ENCODE measurements at regions not wholly inside any gene's neighbourhood (a gene's known extent, or its start where the extent isn't known, plus 50 kb on each side); places are given as distances from the start of the nearest gene placed in this dataset.

DNA sequence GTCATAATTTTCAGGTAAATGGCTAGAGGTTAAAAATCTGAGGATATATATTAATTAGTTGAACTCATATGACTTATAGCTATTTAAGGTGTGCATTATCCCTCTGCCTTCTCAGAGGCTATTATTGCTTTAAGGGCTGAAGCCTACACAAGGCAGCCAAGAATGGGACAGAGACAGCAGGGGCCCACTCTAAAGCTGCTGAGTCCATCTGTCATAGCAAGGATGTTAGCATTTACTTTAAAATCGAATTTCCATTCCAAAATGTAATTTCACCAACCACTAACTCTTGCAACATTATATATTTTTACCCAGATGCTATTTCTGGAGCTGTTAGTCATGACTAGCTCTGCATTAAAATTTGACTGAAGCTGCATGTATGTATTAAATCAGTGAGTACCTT is 236.3 kb upstream of the FSIP2 start:
- H3K27me3 ChIP-seq: no peaks in the 10 kb centered on the region
- TF ChIP-seq EZH2phosphoT487 (IDR thresholded peaks at IDR 0.05; ENCODE audit: low read depth, severe bottlenecking, unreplicated experiment): no peak
- no peak for DNase-seq (ENCODE audit: low spot score)

DNA sequence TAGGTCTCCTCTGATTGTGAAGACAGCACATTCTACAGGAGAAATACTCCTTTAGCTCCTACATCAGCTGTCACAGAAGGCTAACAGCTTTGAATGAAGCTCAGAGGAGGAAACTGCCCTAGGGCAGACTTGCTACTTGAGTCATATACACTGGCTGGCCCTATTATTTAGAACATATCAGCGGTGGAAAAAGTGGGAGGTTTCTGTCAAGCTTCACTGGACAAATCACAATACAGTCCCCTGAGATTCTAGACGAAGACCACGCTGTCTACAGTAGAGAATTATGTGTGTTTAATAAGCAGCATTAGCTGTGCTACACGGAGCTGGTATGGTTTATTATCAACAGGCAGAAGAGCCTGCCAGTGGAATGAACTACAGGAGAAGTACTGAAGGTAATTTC is 230.9 kb upstream of the FSIP2 start:
- H3K4me2 ChIP-seq: no peak overlapping the region
- H3K27ac ChIP-seq: no peak overlapping the region

More for the DNA sequence above, 236.3 kb upstream of the FSIP2 start:
- H3K9me3 ChIP-seq (ENCODE audit: low read depth): no peaks in the 10 kb centered on the region
- H2AFZ ChIP-seq: no peak overlapping the region
- no peaks in the 10 kb centered on the region for H3K36me3 ChIP-seq (replicated peaks; ENCODE audit: insufficient read depth, low read depth)
- H3K79me2 ChIP-seq: no peaks in the 10 kb centered on the region
- no peak overlapping the region for H3K27ac ChIP-seq
- H3K9me2 ChIP-seq (replicated peaks; ENCODE audit: insufficient read depth): no peaks in the 10 kb centered on the region
- no peak overlapping the region for H3K4me2 ChIP-seq
- WGBS (ENCODE audit: low lambda C conversion rate, missing lambda C conversion rate): 58% methylated on average over 1 of the region's 1 CpG
- H3K4me1 ChIP-seq (ENCODE audit: insufficient read depth): no peaks in the 10 kb centered on the region
- no peak overlapping the region for H3K4me3 ChIP-seq
- no peaks in the 10 kb centered on the region for H4K20me1 ChIP-seq (ENCODE audit: insufficient read depth, poor library complexity, severe bottlenecking)

GRCh38 chr2:185510060-185510459 is 228.5 kb upstream of the FSIP2 start:
- H3K4me2 ChIP-seq: no peak overlapping the region

More for the DNA sequence above, 230.9 kb upstream of the FSIP2 start:
- Histone ChIP-seq H3K79me2 (no peaks in the 10 kb centered on the region), H3K9me2 (replicated peaks; ENCODE audit: insufficient read depth) (no peaks in the 10 kb centered on the region), H3K36me3 (replicated peaks; ENCODE audit: insufficient read depth, low read depth) (no peaks in the 10 kb centered on the region), H2AFZ (no peak overlapping the region), H3K4me1 (ENCODE audit: insufficient read depth) (no peaks in the 10 kb centered on the region), H3K9me3 (ENCODE audit: low read depth) (peaks cover 20% of the 10 kb centered on the region), H4K20me1 (ENCODE audit: insufficient read depth, poor library complexity, severe bottlenecking) (no peaks in the 10 kb centered on the region), H3K4me3 (no peak overlapping the region), H3K27me3 (no peaks in the 10 kb centered on the region)
- no peak for TF ChIP-seq CTCF (IDR thresholded peaks at IDR 0.05; ENCODE audit: poor library complexity)
- TF ChIP-seq EZH2 (IDR thresholded peaks at IDR 0.05; ENCODE audit: borderline replicate concordance): no peak
- no peak for TF ChIP-seq EZH2phosphoT487 (IDR thresholded peaks at IDR 0.05; ENCODE audit: low read depth, severe bottlenecking, unreplicated experiment)
- DNase-seq (ENCODE audit: low spot score): no peak
- WGBS (ENCODE audit: low lambda C conversion rate, missing lambda C conversion rate): 73% methylated on average over 4 of the region's 4 CpGs

DNA sequence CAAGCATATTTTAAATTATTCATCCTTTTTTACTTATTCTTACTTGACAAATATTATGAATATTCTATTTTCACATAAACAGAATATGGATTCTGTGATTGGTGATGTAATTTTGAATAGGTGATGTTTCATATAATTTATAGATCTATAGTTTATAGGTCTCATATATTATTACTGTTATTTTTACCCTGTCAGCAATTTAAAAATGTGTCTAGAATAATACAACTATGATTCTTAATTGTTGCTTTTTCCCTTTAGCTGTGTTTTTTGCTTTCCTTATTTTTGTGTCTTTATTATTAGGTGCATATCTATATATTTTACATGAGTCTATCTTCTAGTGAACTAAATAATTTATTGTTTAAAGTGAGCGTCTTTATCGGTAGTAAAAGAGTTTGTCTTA is 226.7 kb upstream of the FSIP2 start:
- Histone ChIP-seq H3K36me3 (replicated peaks; ENCODE audit: insufficient read depth, low read depth) (no peaks in the 10 kb centered on the region), H2AFZ (no peak overlapping the region), H3K4me3 (no peak overlapping the region), H3K79me2 (no peaks in the 10 kb centered on the region), H3K4me2 (no peak overlapping the region), H3K27ac (no peak overlapping the region), H4K20me1 (ENCODE audit: insufficient read depth, poor library complexity, severe bottlenecking) (no peaks in the 10 kb centered on the region), H3K9me2 (replicated peaks; ENCODE audit: insufficient read depth) (no peaks in the 10 kb centered on the region), H3K27me3 (no peaks in the 10 kb centered on the region), H3K9me3 (ENCODE audit: low read depth) (peaks cover 27% of the 10 kb centered on the region), H3K4me1 (ENCODE audit: insufficient read depth) (no peaks in the 10 kb centered on the region)
- TF ChIP-seq EZH2phosphoT487 (IDR thresholded peaks at IDR 0.05; ENCODE audit: low read depth, severe bottlenecking, unreplicated experiment) (no peak), EZH2 (IDR thresholded peaks at IDR 0.05; ENCODE audit: borderline replicate concordance) (no peak), CTCF (IDR thresholded peaks at IDR 0.05; ENCODE audit: poor library complexity) (no peak)
- 94% methylated on average over 2 of the region's 2 CpGs for WGBS (ENCODE audit: low lambda C conversion rate, missing lambda C conversion rate)
- DNase-seq (ENCODE audit: low spot score): no peak

More at GRCh38 chr2:185510060-185510459, 228.5 kb upstream of the FSIP2 start:
- DNase-seq (ENCODE audit: low spot score): no peak
- no peaks in the 10 kb centered on the region for H3K79me2 ChIP-seq
- no peaks in the 10 kb centered on the region for H3K36me3 ChIP-seq (replicated peaks; ENCODE audit: insufficient read depth, low read depth)
- 96% methylated on average over 3 of the region's 3 CpGs for WGBS (ENCODE audit: low lambda C conversion rate, missing lambda C conversion rate)
- H3K9me2 ChIP-seq (replicated peaks; ENCODE audit: insufficient read depth): no peaks in the 10 kb centered on the region
- no peaks in the 10 kb centered on the region for H4K20me1 ChIP-seq (ENCODE audit: insufficient read depth, poor library complexity, severe bottlenecking)
- H3K4me1 ChIP-seq (ENCODE audit: insufficient read depth): no peaks in the 10 kb centered on the region
- H3K9me3 ChIP-seq (ENCODE audit: low read depth): peaks cover 20% of the 10 kb centered on the region
- no peaks in the 10 kb centered on the region for H3K27me3 ChIP-seq
- H3K27ac ChIP-seq: no peak overlapping the region
- no peak overlapping the region for H2AFZ ChIP-seq
- TF ChIP-seq CTCF (IDR thresholded peaks at IDR 0.05; ENCODE audit: poor library complexity) (no peak), EZH2 (IDR thresholded peaks at IDR 0.05; ENCODE audit: borderline replicate concordance) (no peak), EZH2phosphoT487 (IDR thresholded peaks at IDR 0.05; ENCODE audit: low read depth, severe bottlenecking, unreplicated experiment) (no peak)
- H3K4me3 ChIP-seq: no peak overlapping the region

Measured in hepatocyte (in vitro differentiated cells).